HG03135 (cell line): ENCODE measurements at regions not wholly inside any gene's neighbourhood (a gene's known extent, or its start where the extent isn't known, plus 50 kb on each side); places are given as distances from the start of the nearest gene placed in this dataset.

Experiments used
- ATAC-seq: cut with Tn5 transposase; IDR thresholded peaks from one replicate; pipeline ENCODE4 v1.9.1; 2021; ENCODE audit warnings: mild to moderate bottlenecking, moderate library complexity; ENCODE audit not compliant: unreplicated experiment

- no peak for ATAC-seq
Measured at GRCh38 chr13:73972545-73972944, 161.7 kb downstream of the KLF12 start.

DNA sequence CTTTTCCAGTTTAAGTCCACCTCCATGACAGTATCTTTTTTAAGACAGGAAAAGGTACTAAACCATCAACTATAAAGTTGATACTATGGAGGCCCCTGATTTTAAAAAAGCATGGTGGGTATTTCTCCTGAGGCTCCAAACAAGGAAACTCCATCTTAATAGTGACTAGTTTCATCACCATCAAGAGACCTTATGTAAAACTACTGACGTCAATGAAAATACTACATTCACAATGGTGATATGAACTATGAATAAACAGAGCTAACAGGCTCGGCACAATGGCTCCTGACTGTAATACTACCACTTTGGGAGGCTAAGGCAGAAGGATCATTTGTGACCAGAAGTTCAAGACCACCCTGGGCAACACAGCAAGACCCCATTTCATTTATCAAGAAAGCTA, 162.7 kb downstream of the KLF12 start:
- no peak for ATAC-seq

DNA sequence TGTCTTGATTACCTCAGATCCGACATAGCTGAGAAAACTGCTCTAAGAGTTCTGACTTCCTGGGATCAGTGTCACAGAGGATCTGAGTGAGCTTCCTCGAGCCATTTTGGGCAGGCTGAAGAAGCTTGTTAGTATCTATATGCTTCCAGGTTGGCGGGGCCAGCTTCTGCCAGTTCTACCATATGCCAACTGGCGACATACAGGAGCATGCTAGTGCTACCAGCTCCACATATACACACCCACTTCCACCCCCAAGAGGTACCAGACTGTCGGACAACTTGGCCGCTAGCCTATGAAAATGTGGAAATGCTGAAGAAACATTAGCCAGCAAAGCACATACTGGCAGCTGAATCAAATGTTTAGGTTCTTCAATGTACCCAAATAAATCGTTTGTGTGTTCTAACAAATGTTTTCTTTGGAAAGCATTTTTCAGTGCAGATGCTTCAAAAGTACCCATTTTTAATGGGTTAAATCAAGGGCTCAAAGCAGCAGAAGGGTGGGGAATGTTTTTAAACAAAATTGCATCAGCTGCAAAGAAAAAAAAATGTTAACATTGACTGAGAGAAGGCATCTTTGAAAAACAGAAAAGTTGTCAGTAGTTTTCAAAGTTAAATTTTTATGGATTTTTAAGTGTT, 163.7 kb downstream of the KLF12 start:
- no peak for ATAC-seq

- peak; percentile 100 for ATAC-seq
Measured at GRCh38 chr13:73967397-73968165, 166.6 kb downstream of the KLF12 start.

GRCh38 chr13:73966331-73966730, 167.9 kb downstream of the KLF12 start:
- ATAC-seq, result no peak

GRCh38 chr13:73962284-73962683, 171.9 kb downstream of the KLF12 start:
- ATAC-seq, result no peak

- ATAC-seq, result no peak
Measured at GRCh38 chr13:73961181-73961580, 173.0 kb downstream of the KLF12 start.

GRCh38 chr13:73960474-73960873, 173.7 kb downstream of the KLF12 start:
- ATAC-seq, result no peak

DNA sequence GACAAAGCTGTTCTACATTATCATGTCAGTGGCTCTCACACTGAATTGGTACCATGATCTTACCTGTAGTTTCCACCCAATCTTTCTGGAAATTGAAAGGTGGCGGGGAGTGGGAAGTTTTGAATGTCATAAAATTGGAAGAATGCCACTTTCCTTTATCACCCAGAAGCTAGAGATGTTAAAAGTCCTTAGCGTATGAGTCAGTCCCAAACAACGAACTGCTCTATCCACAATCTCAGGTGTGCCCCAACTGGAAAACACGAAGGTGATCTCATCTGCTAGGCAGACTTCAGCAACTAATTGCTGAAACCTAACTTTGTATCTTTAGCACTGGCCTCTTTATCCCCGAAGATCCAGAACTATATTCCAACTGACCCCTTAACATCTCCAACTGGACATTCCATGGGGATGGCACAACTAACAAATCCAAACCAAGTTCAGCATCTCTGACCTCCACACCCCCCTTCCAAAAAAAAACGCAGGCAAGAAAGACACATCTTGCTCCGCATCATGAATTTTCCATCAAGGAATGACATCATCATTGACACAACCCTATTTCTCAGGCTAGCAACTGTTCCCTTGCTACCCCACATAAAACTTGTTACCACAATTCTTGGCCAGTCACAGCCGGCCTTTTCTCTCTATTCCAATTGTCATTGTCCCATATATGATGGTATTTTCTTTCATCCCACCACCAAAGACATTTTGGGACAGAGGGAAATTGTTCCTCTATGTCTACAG, 175.4 kb downstream of the KLF12 start:
- no peak for ATAC-seq

DNA sequence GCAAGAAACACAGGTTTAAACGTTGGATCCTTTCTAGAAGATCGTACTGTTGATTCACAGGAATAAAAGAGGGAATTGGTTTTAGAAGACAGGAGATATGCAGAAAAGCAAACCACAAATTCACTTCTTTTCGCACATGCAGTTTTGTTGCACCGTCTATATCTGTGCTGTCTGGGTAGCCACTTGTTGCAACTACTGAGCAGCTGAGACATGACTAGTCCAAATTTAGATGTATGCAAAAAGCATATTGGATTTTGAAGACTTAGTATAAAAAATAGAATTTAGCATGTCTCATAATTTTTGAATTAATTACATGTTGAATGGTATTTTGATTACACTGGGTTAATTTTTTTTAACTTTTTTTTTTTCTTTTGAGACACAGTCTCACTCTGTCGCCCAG, 176.3 kb downstream of the KLF12 start:
- ATAC-seq, result no peak

GRCh38 chr13:73956795-73957408, 177.3 kb downstream of the KLF12 start:
- ATAC-seq, result no peak

- no peak for ATAC-seq
Measured at GRCh38 chr13:73955977-73956500, 178.2 kb downstream of the KLF12 start.

DNA sequence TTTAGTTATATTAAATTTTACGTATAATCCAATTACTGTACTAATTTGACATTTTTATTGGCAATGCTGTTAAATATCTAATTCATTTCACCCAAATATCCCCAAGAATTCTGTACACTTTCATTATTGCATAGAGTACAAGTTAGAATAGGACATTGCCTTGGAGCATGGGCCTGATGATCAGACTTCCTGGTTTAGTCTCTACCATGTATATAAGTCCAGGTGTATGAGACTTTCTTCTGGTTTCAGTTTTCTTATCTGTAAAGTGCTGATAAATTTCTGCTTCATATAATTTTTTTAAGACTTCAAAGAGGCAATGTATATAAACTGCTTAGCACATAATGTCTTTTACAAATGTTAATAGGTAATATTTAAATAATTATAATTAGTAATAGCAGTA, 179.4 kb downstream of the KLF12 start:
- ATAC-seq, result peak; percentile 82

- ATAC-seq, result no peak
Measured at GRCh38 chr13:73952648-73953047, 181.6 kb downstream of the KLF12 start.

GRCh38 chr13:73948848-73949529, 185.2 kb downstream of the KLF12 start:
- no peak for ATAC-seq

GRCh38 chr13:73945871-73946270, 188.3 kb downstream of the KLF12 start:
- ATAC-seq, result no peak

- ATAC-seq, result no peak
Measured at GRCh38 chr13:73945382-73945781, 188.8 kb downstream of the KLF12 start.

DNA sequence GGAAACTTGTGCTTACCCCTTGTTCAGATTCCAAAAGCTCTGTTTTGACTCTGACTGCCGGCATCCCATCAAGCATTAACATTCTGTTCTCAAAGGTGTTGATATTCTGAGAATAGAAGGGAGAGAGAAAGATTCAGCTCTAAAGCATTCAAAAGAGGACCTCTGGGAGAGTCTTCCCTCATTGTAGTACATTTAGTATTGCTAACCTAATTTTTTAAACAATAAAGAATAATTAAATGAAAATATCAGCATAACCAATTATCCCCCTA, 190.3 kb downstream of the KLF12 start:
- no peak for ATAC-seq

GRCh38 chr13:73943137-73943964, 190.9 kb downstream of the KLF12 start:
- ATAC-seq, result peak; percentile 75

- no peak for ATAC-seq
Measured at GRCh38 chr13:73941752-73942151, 192.5 kb downstream of the KLF12 start.
